Stomach (tissue), 8 donors: ENCODE measurements at regions not wholly inside any gene's neighbourhood (a gene's known extent, or its start where the extent isn't known, plus 50 kb on each side); places are given as distances from the start of the nearest gene placed in this dataset.

Experiments used
- DNase-seq, 2 donors: peaks; one replicate each; pipeline versions ENCODE4 v3.0.0 to v3.0.0-alpha.2; 2013 to 2019
- H3K27ac ChIP-seq, 5 donors: fragments of 200-600 bp in 4 of 5; sonication (generic) in 4 of 5; one replicate each; pipeline ENCODE4 v1.5.1; 2013 to 2019; ENCODE audit warnings: mild to moderate bottlenecking in 1 of 5, moderate library complexity in 1 of 5
- H3K27me3 ChIP-seq, 3 donors: fragments of 200-600 bp; sonication (generic); one replicate each; pipeline ENCODE4 v1.5.1; 2017 to 2019; ENCODE audit warnings: mixed run types in 1 of 3
- H3K36me3 ChIP-seq, 4 donors: fragments of 200-600 bp; sonication (generic); 1 replicate in 3 of 4; 2 replicates in 1 of 4; pipeline ENCODE4 v1.5.1; 2016 to 2019
- H3K4me1 ChIP-seq, 4 donors: fragments of 200-600 bp; sonication (generic); one replicate each; pipeline ENCODE4 v1.5.1; 2016 to 2019
- H3K4me3 ChIP-seq, 4 donors: fragments of 200-600 bp; sonication (generic) in 3 of 4; one replicate each; pipeline ENCODE4 v1.5.1; 2016 to 2019; ENCODE audit warnings: mild to moderate bottlenecking in 1 of 4
- H3K9me3 ChIP-seq, 4 donors: fragments of 200-600 bp; sonication (generic); one replicate each; pipeline ENCODE4 v1.5.1; 2016 to 2019
- EP300 ChIP-seq: sonication (generic); formaldehyde crosslinking; IDR thresholded peaks from one replicate; pipeline ENCODE4 v1.6.1; 2017; ENCODE audit warnings: antibody characterized with exemption
- POLR2A ChIP-seq, 4 donors: fragments of 450-650 bp; IDR thresholded peaks; one replicate each; pipeline ENCODE4 v1.6.1; 2016; ENCODE audit warnings: antibody characterized with exemption in 4 of 4, control low read depth in 2 of 4, mild to moderate bottlenecking in 1 of 4, moderate library complexity in 1 of 4
- POLR2AphosphoS5 ChIP-seq, 3 donors: sonication (generic); formaldehyde crosslinking; IDR thresholded peaks; one replicate each; pipeline ENCODE4 v1.6.1; 2016; ENCODE audit warnings: antibody characterized with exemption in 3 of 3
- WGBS, 5 donors: extraction: QIAGEN DNeasy Blood & Tissue Kit in 3 of 5; methylation state at CpG; one replicate each; pipeline versions ENCODE4 v1.1.5 to v1.1.7; 2013 to 2018; 5-methylcytosine and 5-hydroxymethylcytosine counted together
- intact Hi-C: fragments of 100-400 bp; cut with DNase I; formaldehyde crosslinking; loops from one replicate; pipeline ENCODE4 v1.15.1; 2023; ENCODE audit warnings: low total_unique reads
- TF ChIP-seq, protein P1 (sequence below), 7 experiments: fragments of 450-650 bp in 4 of 7; fragments of 200-600 bp in 3 of 7; sonication (generic) in 3 of 7; IDR thresholded peaks; one replicate each; pipeline ENCODE4 v1.5.1; 2016 to 2019; ENCODE audit warnings: antibody characterized with exemption in 7 of 7, control low read depth in 2 of 7, mild to moderate bottlenecking in 1 of 7
- donor health status: healthy with polysubstance abuse.
- donor health status: Bipolar disorder and iron deficiency.
- donor health status: healthy.

- H3K27me3 ChIP-seq, result no peaks in the 10 kb centered on the region
- DNase-seq, result no peak
- no peak overlapping the region for H3K4me3 ChIP-seq
- H3K4me1 ChIP-seq, result peaks cover 3 to 13% (median 8%) of the 10 kb centered on the region in 4 donors
- no peak overlapping the region for H3K27ac ChIP-seq
- H3K36me3 ChIP-seq, result no peaks in the 10 kb centered on the region
- WGBS, 5 donors, result 87 to 95% (median 88%) methylated on average over 16 of the region's 16 CpGs
- H3K9me3 ChIP-seq, result no peaks in the 10 kb centered on the region
- TF ChIP-seq POLR2A (IDR thresholded peaks at IDR 0.05) (no peak), POLR2AphosphoS5 (IDR thresholded peaks at IDR 0.05) (no peak), EP300 (no peak)
- TF ChIP-seq, protein P1, sequence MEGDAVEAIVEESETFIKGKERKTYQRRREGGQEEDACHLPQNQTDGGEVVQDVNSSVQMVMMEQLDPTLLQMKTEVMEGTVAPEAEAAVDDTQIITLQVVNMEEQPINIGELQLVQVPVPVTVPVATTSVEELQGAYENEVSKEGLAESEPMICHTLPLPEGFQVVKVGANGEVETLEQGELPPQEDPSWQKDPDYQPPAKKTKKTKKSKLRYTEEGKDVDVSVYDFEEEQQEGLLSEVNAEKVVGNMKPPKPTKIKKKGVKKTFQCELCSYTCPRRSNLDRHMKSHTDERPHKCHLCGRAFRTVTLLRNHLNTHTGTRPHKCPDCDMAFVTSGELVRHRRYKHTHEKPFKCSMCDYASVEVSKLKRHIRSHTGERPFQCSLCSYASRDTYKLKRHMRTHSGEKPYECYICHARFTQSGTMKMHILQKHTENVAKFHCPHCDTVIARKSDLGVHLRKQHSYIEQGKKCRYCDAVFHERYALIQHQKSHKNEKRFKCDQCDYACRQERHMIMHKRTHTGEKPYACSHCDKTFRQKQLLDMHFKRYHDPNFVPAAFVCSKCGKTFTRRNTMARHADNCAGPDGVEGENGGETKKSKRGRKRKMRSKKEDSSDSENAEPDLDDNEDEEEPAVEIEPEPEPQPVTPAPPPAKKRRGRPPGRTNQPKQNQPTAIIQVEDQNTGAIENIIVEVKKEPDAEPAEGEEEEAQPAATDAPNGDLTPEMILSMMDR (IDR thresholded peaks at IDR 0.05), result no peak
- intact Hi-C loops, result no loop called here
Measured at GRCh38 chr18:10374636-10375293, 79.7 kb upstream of the APCDD1 start.

DNA sequence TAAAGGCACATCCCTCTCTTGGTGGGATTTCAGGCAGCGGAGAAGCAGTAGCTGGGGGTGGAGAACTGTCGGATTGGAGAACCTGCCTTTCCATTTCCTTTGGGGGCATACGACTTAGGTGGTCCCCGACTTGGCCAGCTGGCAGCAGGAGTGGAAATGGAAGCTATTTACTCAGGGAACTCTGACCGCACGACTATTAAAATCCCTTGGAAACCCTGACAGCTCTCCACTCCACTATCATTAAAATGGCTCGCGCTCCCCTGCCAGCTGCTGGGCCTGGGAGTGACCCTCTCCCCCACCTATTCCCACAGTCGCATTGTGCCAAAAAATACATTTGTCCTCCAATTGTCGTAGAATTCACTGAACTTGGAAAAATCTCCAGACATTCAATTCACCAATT lies 77.7 kb upstream of the APCDD1 start:
- Histone ChIP-seq H3K4me3 (no peak overlapping the region), H3K36me3 (no peaks in the 10 kb centered on the region), H3K4me1 (peaks cover 6 to 15% (median 7%) of the 10 kb centered on the region in 4 donors), H3K27me3 (no peaks in the 10 kb centered on the region), H3K9me3 (no peaks in the 10 kb centered on the region), H3K27ac (no peak overlapping the region)
- TF ChIP-seq, protein P1 (IDR thresholded peaks at IDR 0.05), result no peak
- TF ChIP-seq POLR2A (IDR thresholded peaks at IDR 0.05), result no peak
- TF ChIP-seq EP300, result no peak
- no peak for TF ChIP-seq POLR2AphosphoS5 (IDR thresholded peaks at IDR 0.05)
- WGBS, 5 donors, result 66 to 74% (median 67%) methylated on average over 10 of the region's 10 CpGs
- intact Hi-C loops, result no loop called here
- DNase-seq, result peak in 1 of 2 donors; percentile 79

DNA sequence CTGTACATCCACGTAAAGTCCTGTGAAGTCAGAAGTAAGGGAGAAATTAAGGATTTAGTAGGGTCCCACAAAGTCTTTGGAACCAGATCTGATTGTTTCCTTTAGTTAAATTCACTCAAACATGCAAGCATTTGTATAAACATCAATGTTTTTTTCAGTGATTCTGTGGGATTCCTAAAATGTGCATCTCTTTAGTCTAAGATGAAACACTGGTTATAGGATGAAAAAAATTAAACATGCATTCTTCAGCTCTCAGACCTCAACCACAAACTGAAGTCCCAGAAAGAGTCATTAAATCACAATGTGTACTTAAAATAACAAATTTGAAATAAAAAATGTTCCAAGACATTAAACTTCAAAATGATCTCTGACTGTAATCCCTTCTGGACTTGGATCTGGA lies 76.5 kb upstream of the APCDD1 start:
- no peaks in the 10 kb centered on the region for H3K9me3 ChIP-seq
- WGBS, 5 donors, result 71 to 91% (median 84%) methylated on average over 1 of the region's 1 CpG
- peaks cover 6 to 15% (median 7%) of the 10 kb centered on the region in 4 donors for H3K4me1 ChIP-seq
- H3K27me3 ChIP-seq, result no peaks in the 10 kb centered on the region
- no peak overlapping the region for H3K27ac ChIP-seq
- intact Hi-C loops, result no loop called here
- no peaks in the 10 kb centered on the region for H3K36me3 ChIP-seq
- DNase-seq, result no peak
- TF ChIP-seq POLR2A (IDR thresholded peaks at IDR 0.05), result no peak
- TF ChIP-seq EP300, result no peak
- TF ChIP-seq, protein P1 (IDR thresholded peaks at IDR 0.05), result no peak
- TF ChIP-seq POLR2AphosphoS5 (IDR thresholded peaks at IDR 0.05), result no peak
- H3K4me3 ChIP-seq, result no peak overlapping the region

GRCh38 chr18:10378688-10379420 lies 75.6 kb upstream of the APCDD1 start:
- intact Hi-C loops, result no loop called here
- Histone ChIP-seq H3K4me3 (no peak overlapping the region), H3K27ac (peak overlapping the region in 1 of 5 donors; percentile 26), H3K27me3 (no peaks in the 10 kb centered on the region), H3K36me3 (no peaks in the 10 kb centered on the region), H3K9me3 (no peaks in the 10 kb centered on the region), H3K4me1 (peaks cover 0 to 15% (median 6%) of the 10 kb centered on the region in 4 donors)
- TF ChIP-seq, protein P1 (IDR thresholded peaks at IDR 0.05), result no peak
- TF ChIP-seq EP300 (no peak), POLR2A (IDR thresholded peaks at IDR 0.05) (no peak), POLR2AphosphoS5 (IDR thresholded peaks at IDR 0.05) (no peak)
- no peak for DNase-seq
- WGBS, 5 donors, result 59 to 78% (median 66%) methylated on average over 6 of the region's 6 CpGs
